Neural progenitor cell (in vitro differentiated cells): ENCODE measurements at regions not wholly inside any gene's neighbourhood (a gene's known extent, or its start where the extent isn't known, plus 50 kb on each side); places are given as distances from the start of the nearest gene placed in this dataset.

Source experiments
- CTCF ChIP-seq: fragments of 200-600 bp; sonication (generic); IDR thresholded peaks from 2 replicates; pipeline ENCODE4 v1.5.1; 2017; ENCODE audit warnings: antibody characterized with exemption, mild to moderate bottlenecking
- EZH2 ChIP-seq: fragments of 200-600 bp; sonication (generic); IDR thresholded peaks from 2 replicates; pipeline ENCODE4 v1.6.1; 2017; ENCODE audit warnings: antibody characterized with exemption, mild to moderate bottlenecking, moderate library complexity
- EZH2phosphoT487 ChIP-seq: fragments of 200-600 bp; sonication (generic); IDR thresholded peaks from 2 replicates; pipeline ENCODE4 v1.6.1; 2017; ENCODE audit warnings: antibody characterized with exemption

DNA sequence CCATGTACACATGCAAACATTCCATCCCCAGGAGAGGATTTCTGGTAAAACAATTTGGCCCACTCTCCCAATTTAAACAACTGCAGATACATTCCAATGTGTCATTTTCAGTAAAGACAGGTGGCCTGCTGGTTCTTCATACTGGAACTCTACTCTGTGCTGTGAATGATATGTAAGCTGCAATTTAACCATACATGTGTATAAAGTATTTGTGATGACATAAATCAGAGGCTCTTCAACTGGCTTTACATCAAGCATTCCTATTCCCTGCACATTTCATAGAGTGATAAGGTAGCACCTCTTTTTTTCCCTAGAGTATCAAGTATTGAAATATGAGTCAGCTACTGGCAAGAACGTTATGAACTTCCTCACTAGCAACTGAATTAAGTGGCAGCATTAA is 649.5 kb upstream of the ADGRL2 start:
- no peak for TF ChIP-seq CTCF
- no peak for TF ChIP-seq EZH2
- no peak for TF ChIP-seq EZH2phosphoT487
